Stimulated activated naive B cell treated with anti-CD40 and anti-IgM and Interleukin-4, amounts not matched to agents 10 μg/mL and 1 μg/mL and 100 μg/mL, for 72 hours (primary cell): ENCODE measurements at regions not wholly inside any gene's neighbourhood (a gene's known extent, or its start where the extent isn't known, plus 50 kb on each side); places are given as distances from the start of the nearest gene placed in this dataset.
"Not testable (repeated sequence)": the region's sequence is repeated elsewhere in the genome, so short reads cannot be mapped to it uniquely, and the experiment has no call there.

Source experiments
- ATAC-seq, 2 donors: fragments of 150-1000 bp; cut with Tn5 transposase; replicated peaks; 2 replicates each; pipeline ENCODE4 v1.10.0; 2021; ENCODE audit warnings: moderate library complexity in 1 of 2
- DNase-seq: peaks from one replicate; pipeline ENCODE4 v3.0.0; 2021
- H3K27ac Mint-ChIP-seq: one replicate; pipeline ENCODE4 v1.8.0; 2022; ENCODE audit warnings: mild to moderate bottlenecking, mixed read lengths
- H3K27me3 Mint-ChIP-seq, 2 donors: one replicate each; pipeline ENCODE4 v1.8.0; 2022; ENCODE audit warnings: mixed read lengths in 2 of 2
- H3K36me3 Mint-ChIP-seq, 2 donors: one replicate each; pipeline ENCODE4 v1.8.0; 2022; ENCODE audit warnings: mixed read lengths in 2 of 2, mild to moderate bottlenecking in 1 of 2
- H3K4me1 Mint-ChIP-seq, 2 donors: one replicate each; pipeline ENCODE4 v1.8.0; 2022; ENCODE audit warnings: mixed read lengths in 2 of 2, mild to moderate bottlenecking in 1 of 2
- H3K4me3 Mint-ChIP-seq, 2 donors: one replicate each; pipeline ENCODE4 v1.8.0; 2022; ENCODE audit warnings: mild to moderate bottlenecking in 2 of 2, mixed read lengths in 2 of 2, moderate library complexity in 1 of 2
- H3K9me3 Mint-ChIP-seq, 2 donors: one replicate each; pipeline ENCODE4 v1.8.0; 2022; ENCODE audit warnings: mixed read lengths in 2 of 2, mild to moderate bottlenecking in 1 of 2

GRCh38 chr10:10043083-10043482, 974.6 kb upstream of the CELF2 start:
- Mint-ChIP-seq H3K4me3 (no peak overlapping the region), H3K36me3 (no peaks in the 10 kb centered on the region)
- ATAC-seq = no peak

GRCh38 chr10:10044922-10045764, 972.5 kb upstream of the CELF2 start:
- Mint-ChIP-seq H3K4me1 (peaks cover 0 to 6% of the 10 kb centered on the region in 2 donors), H3K27ac (no peak overlapping the region), H3K27me3 (no peaks in the 10 kb centered on the region), H3K36me3 (no peaks in the 10 kb centered on the region), H3K4me3 (no peak overlapping the region), H3K9me3 (no peaks in the 10 kb centered on the region)
- DNase-seq (no peak), ATAC-seq (peak in 1 of 2 donors; percentile 64)

More at GRCh38 chr10:10043083-10043482, 974.6 kb upstream of the CELF2 start:
- no peaks in the 10 kb centered on the region for H3K27me3 Mint-ChIP-seq
- no peaks in the 10 kb centered on the region for H3K9me3 Mint-ChIP-seq
- H3K27ac Mint-ChIP-seq = no peak overlapping the region
- DNase-seq = no peak
- peaks cover 0 to 6% of the 10 kb centered on the region in 2 donors for H3K4me1 Mint-ChIP-seq

DNA sequence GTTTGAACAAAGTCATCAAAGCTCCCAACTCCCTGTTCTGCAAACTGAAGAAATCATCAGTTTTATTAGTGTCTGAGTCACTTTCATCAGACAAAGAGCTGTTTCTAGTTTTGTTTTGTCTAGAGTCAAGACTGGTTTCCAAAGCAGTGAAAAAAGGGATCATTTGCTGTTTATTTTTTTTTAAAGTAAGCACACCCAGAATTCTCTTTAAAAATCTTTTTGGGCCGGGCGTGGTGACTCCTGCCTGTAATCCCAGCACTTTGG, 972.0 kb upstream of the CELF2 start:
- peaks cover 0 to 6% of the 10 kb centered on the region in 2 donors for H3K4me1 Mint-ChIP-seq
- no peaks in the 10 kb centered on the region for H3K27me3 Mint-ChIP-seq
- no peak for DNase-seq
- H3K36me3 Mint-ChIP-seq = no peaks in the 10 kb centered on the region
- H3K4me3 Mint-ChIP-seq = no peak overlapping the region
- ATAC-seq = no peak
- no peaks in the 10 kb centered on the region for H3K9me3 Mint-ChIP-seq
- no peak overlapping the region for H3K27ac Mint-ChIP-seq

- H3K27ac Mint-ChIP-seq = no peak overlapping the region
- H3K27me3 Mint-ChIP-seq = no peaks in the 10 kb centered on the region
- no peak overlapping the region for H3K4me3 Mint-ChIP-seq
- no peaks in the 10 kb centered on the region for H3K9me3 Mint-ChIP-seq
- no peaks in the 10 kb centered on the region for H3K36me3 Mint-ChIP-seq
- no peak for ATAC-seq
- peaks cover 0 to 6% of the 10 kb centered on the region in 2 donors for H3K4me1 Mint-ChIP-seq
- no peak for DNase-seq
Measured at GRCh38 chr10:10047426-10047825, 970.2 kb upstream of the CELF2 start.

DNA sequence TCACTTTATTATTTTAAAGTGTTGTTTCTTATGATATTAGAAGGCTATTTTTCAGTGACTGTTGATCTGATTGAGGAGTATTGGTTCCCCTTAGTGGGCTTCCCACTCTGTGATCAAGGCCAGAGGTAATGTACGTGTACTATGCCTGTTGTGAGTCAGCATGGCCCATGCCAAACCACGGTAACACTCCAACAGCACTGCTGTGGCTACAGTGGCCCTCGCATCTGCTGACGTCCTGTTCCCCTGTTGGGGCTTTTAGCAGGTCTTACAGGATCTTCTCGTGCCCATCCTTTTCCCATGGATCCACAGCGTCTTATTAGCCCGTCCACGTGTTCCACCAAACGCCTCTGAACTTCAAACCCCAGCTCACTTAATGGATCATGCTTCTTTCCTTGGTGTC, 964.6 kb upstream of the CELF2 start:
- peaks cover 0 to 6% of the 10 kb centered on the region in 2 donors for H3K27me3 Mint-ChIP-seq
- no peak overlapping the region for H3K27ac Mint-ChIP-seq
- ATAC-seq = peak in 1 of 2 donors; percentile 27
- no peaks in the 10 kb centered on the region for H3K4me1 Mint-ChIP-seq
- no peaks in the 10 kb centered on the region for H3K36me3 Mint-ChIP-seq
- no peak for DNase-seq
- no peaks in the 10 kb centered on the region for H3K9me3 Mint-ChIP-seq
- H3K4me3 Mint-ChIP-seq = no peak overlapping the region

GRCh38 chr10:10054466-10054865, 963.2 kb upstream of the CELF2 start:
- Mint-ChIP-seq H3K4me1 (no peaks in the 10 kb centered on the region), H3K4me3 (no peak overlapping the region), H3K36me3 (no peaks in the 10 kb centered on the region), H3K9me3 (no peaks in the 10 kb centered on the region), H3K27ac (no peak overlapping the region), H3K27me3 (peaks cover 0 to 6% of the 10 kb centered on the region in 2 donors)
- DNase-seq = no peak
- ATAC-seq = no peak

DNA sequence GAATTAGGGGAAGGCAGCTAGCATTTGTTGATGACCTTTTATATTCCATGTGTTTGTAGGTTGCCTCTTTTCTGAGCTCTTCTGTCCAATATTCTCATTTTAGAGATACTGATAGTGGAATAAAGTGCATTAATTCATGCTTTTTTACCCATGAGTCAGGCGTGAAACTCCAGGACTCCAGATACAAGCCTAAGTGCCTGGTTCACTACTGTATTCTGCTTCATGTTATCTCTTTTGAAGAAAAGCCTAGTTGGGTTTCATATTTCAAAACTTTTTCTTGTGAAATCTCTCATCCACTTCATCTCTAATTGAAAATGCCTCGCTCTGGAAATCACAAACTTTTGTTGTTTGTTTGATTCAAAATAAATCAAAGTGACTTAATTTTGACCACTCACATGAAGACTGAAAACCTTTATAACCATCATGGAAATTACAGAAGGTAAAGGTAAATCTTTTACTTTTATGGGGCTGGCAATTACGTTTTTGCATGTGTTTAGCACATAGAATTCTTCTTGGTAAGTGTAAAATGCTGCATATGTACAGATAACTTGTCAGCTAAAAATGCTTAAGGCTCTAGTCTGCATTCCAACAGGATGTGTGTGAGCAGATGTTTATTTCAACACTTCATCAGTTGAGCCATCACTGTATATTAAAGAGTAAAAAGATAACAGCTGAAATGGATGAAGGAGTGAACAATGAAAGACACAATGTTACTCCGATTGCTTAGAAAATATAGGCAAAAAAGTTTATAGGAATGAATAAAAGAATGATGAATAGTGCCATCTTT, 961.8 kb upstream of the CELF2 start:
- no peak for ATAC-seq
- DNase-seq = no peak
- Mint-ChIP-seq H3K4me1 (no peaks in the 10 kb centered on the region), H3K36me3 (no peaks in the 10 kb centered on the region), H3K27me3 (peaks cover 0 to 6% of the 10 kb centered on the region in 2 donors), H3K27ac (no peak overlapping the region), H3K4me3 (no peak overlapping the region), H3K9me3 (no peaks in the 10 kb centered on the region)

DNA sequence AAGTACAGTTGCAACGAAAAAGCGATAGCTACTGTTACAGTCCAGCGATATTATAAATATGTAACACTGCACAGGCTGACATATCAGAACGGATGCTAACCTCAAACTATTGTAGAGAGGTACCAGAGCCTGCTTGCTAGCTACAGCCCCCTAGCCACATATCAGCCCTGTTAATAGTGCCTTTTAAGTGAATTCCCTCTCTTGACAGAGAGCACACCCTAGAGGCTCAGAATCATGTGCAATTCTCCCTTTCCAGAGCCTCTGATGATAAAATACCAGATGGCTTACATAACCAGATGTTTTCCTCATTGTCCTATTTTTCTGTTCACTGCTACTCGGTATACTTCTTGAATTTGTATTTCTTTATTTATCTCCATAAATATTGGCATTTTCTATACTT, 960.7 kb upstream of the CELF2 start:
- DNase-seq (no peak), ATAC-seq (no peak)
- no peak overlapping the region for H3K4me3 Mint-ChIP-seq
- H3K4me1 Mint-ChIP-seq = no peaks in the 10 kb centered on the region
- no peaks in the 10 kb centered on the region for H3K9me3 Mint-ChIP-seq
- H3K36me3 Mint-ChIP-seq = no peaks in the 10 kb centered on the region
- no peak overlapping the region for H3K27ac Mint-ChIP-seq
- H3K27me3 Mint-ChIP-seq = peaks cover 0 to 6% of the 10 kb centered on the region in 2 donors

DNA sequence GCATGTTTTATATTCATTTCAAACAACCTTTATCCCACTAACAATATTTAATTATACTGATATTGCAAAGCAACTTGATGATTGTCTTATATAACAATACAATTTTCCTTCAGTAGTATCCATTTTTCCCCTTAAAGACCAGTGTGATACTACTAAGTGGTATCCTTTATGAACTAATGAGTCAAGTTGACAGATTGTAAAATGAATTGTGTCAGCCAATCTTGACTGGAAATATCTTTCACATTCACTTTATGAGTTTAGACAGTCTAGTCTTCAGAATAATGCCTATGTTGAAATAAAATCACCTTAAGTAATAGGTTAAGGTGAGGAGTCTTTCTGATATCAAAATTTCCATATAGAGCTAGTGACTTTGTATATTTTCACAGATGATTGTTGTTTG, 950.0 kb upstream of the CELF2 start:
- Mint-ChIP-seq H3K4me3 (no peak overlapping the region), H3K4me1 (no peaks in the 10 kb centered on the region), H3K27ac (no peak overlapping the region), H3K9me3 (peaks cover 3 to 6% of the 10 kb centered on the region in 2 donors), H3K36me3 (no peaks in the 10 kb centered on the region), H3K27me3 (no peaks in the 10 kb centered on the region)
- no peak for DNase-seq
- no peak for ATAC-seq

DNA sequence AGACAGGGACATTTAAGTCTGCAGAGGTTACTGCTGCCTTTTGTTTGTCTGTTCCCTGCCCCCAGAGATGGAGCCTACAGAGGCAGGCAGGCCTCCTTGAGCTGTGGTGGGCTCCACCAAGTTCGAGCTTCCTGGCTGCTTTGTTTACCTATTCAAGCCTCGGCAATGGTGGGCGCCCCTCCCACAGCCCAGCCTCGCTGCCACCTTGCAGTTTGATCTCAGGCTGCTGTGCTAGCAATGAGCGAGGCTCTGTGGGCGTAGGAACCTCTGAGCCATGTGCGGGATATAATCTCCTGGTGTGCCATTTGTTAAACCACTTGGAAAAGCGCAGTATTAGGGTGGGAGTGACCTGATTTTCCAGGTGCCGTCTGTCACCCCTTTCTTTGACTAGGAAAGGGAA, 942.8 kb upstream of the CELF2 start:
- H3K9me3 Mint-ChIP-seq = peaks cover 0 to 16% of the 10 kb centered on the region in 2 donors
- DNase-seq, H3K36me3 Mint-ChIP-seq, ATAC-seq, H3K27me3 Mint-ChIP-seq, H3K27ac Mint-ChIP-seq, H3K4me1 Mint-ChIP-seq, H3K4me3 Mint-ChIP-seq: not testable (repeated sequence)

- Mint-ChIP-seq H3K9me3 (peaks cover 7 to 11% of the 10 kb centered on the region in 2 donors), H3K36me3 (no peaks in the 10 kb centered on the region), H3K27me3 (no peaks in the 10 kb centered on the region), H3K4me3 (no peak overlapping the region), H3K27ac (no peak overlapping the region), H3K4me1 (no peaks in the 10 kb centered on the region)
- DNase-seq (no peak), ATAC-seq (no peak)
Measured at GRCh38 chr10:10078446-10078845, 939.2 kb upstream of the CELF2 start.

DNA sequence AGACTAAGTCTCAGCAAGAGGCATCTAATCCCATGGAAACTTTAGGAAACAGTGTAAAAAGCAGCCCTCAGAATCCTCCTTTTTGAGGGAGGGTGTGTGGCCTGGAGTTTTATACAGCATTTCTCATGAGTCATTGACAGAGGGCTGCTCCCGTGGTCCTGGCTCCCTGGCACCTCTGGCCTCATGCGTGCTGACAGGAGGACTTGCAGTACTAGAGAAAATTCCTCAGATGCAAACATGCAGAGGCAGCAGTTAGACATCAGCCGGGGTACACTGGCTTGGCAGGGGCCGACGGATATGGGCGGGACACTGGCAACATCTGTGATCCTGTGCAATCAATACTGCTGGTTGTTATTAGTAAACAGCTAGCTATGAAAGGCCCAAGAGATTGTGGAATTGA, 925.1 kb upstream of the CELF2 start:
- Mint-ChIP-seq H3K27ac (no peak overlapping the region), H3K36me3 (no peaks in the 10 kb centered on the region), H3K4me3 (no peak overlapping the region), H3K4me1 (no peaks in the 10 kb centered on the region), H3K27me3 (no peaks in the 10 kb centered on the region), H3K9me3 (no peaks in the 10 kb centered on the region)
- no peak for ATAC-seq
- DNase-seq = no peak

- no peaks in the 10 kb centered on the region for H3K27me3 Mint-ChIP-seq
- no peaks in the 10 kb centered on the region for H3K9me3 Mint-ChIP-seq
- no peaks in the 10 kb centered on the region for H3K36me3 Mint-ChIP-seq
- no peak overlapping the region for H3K27ac Mint-ChIP-seq
- DNase-seq (no peak), ATAC-seq (no peak)
- H3K4me1 Mint-ChIP-seq = no peaks in the 10 kb centered on the region
- H3K4me3 Mint-ChIP-seq = no peak overlapping the region
Measured at GRCh38 chr10:10093021-10093420, 924.7 kb upstream of the CELF2 start.

GRCh38 chr10:10094691-10095090, 923.0 kb upstream of the CELF2 start:
- ATAC-seq (no peak), DNase-seq (no peak)
- no peak overlapping the region for H3K27ac Mint-ChIP-seq
- H3K36me3 Mint-ChIP-seq = no peaks in the 10 kb centered on the region
- no peak overlapping the region for H3K4me3 Mint-ChIP-seq
- no peaks in the 10 kb centered on the region for H3K4me1 Mint-ChIP-seq
- H3K27me3 Mint-ChIP-seq = no peaks in the 10 kb centered on the region
- H3K9me3 Mint-ChIP-seq = peaks cover 0 to 1% of the 10 kb centered on the region in 2 donors

DNA sequence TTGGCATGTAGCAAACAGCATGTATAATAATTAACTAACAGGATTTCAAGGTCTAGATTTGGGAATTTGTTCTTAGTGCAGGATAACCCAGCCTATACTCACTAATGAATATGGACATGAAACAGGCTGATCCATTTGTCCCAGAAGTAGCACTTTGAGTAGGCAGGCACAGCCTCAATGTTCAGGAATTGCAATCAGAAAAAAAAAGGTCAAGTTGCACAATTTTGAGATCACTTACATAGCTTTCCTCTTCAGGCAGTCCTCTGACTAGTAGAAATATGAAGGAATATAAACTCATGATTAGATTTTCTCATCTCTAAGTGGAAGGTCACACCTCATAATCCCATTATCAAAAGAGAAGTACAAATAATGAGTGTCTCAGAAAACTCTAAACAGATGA, 921.4 kb upstream of the CELF2 start:
- Mint-ChIP-seq H3K4me3 (no peak overlapping the region), H3K27ac (no peak overlapping the region), H3K4me1 (no peaks in the 10 kb centered on the region), H3K36me3 (no peaks in the 10 kb centered on the region), H3K9me3 (peaks cover 0 to 1% of the 10 kb centered on the region in 2 donors), H3K27me3 (no peaks in the 10 kb centered on the region)
- DNase-seq = no peak
- ATAC-seq = no peak
